T-helper 17 cell (primary cell): ENCODE measurements at regions not wholly inside any gene's neighbourhood (a gene's known extent, or its start where the extent isn't known, plus 50 kb on each side); places are given as distances from the start of the nearest gene placed in this dataset.

Source experiments
- ATAC-seq: fragments of 150-1000 bp; cut with Tn5 transposase; 2 replicates; pipeline ENCODE4 v1.10.0; 2021; ENCODE audit warnings: mild to moderate bottlenecking, moderate library complexity
- DNase-seq, 3 donors: peaks; one replicate each; pipeline versions ENCODE4 v3.0.0 to v3.0.0-alpha.2; 2020 to 2021
- H3K9me3 ChIP-seq: one replicate; pipeline ENCODE4 v1.7.0; 2013; ENCODE audit warnings: low read length, mild to moderate bottlenecking; ENCODE audit not compliant: control insufficient read depth, poor library complexity, severe bottlenecking
- H3K27ac Mint-ChIP-seq: one replicate; pipeline ENCODE4 v1.8.0; 2022; ENCODE audit warnings: mild to moderate bottlenecking, moderate library complexity, mixed read lengths
- H3K27me3 Mint-ChIP-seq: one replicate; pipeline ENCODE4 v1.8.0; 2022; ENCODE audit warnings: mixed read lengths
- H3K36me3 Mint-ChIP-seq: one replicate; pipeline ENCODE4 v1.8.0; 2022; ENCODE audit warnings: low read depth, mixed read lengths
- H3K4me1 Mint-ChIP-seq: one replicate; pipeline ENCODE4 v1.8.0; 2022; ENCODE audit warnings: mild to moderate bottlenecking, mixed read lengths
- H3K4me3 Mint-ChIP-seq: one replicate; pipeline ENCODE4 v1.8.0; 2022; ENCODE audit warnings: mild to moderate bottlenecking, moderate library complexity, mixed read lengths

GRCh38 chr13:86377451-86377850 is 578.2 kb upstream of the SLITRK6 start:
- H3K27ac Mint-ChIP-seq, result no peak overlapping the region
- no peaks in the 10 kb centered on the region for H3K27me3 Mint-ChIP-seq
- H3K9me3 ChIP-seq, result no peaks in the 10 kb centered on the region
- ATAC-seq, result no peak
- H3K4me3 Mint-ChIP-seq, result no peak overlapping the region
- DNase-seq, result no peak
- H3K36me3 Mint-ChIP-seq, result no peaks in the 10 kb centered on the region
- no peaks in the 10 kb centered on the region for H3K4me1 Mint-ChIP-seq

- Mint-ChIP-seq H3K4me1 (no peaks in the 10 kb centered on the region), H3K27ac (no peak overlapping the region), H3K36me3 (no peaks in the 10 kb centered on the region), H3K27me3 (no peaks in the 10 kb centered on the region), H3K4me3 (no peak overlapping the region)
- no peaks in the 10 kb centered on the region for H3K9me3 ChIP-seq
- DNase-seq, result no peak
- ATAC-seq, result no peak
Observed at GRCh38 chr13:86378628-86379027, 579.4 kb upstream of the SLITRK6 start.

GRCh38 chr13:86383151-86383550 is 583.9 kb upstream of the SLITRK6 start:
- Mint-ChIP-seq H3K27me3 (no peaks in the 10 kb centered on the region), H3K4me1 (no peaks in the 10 kb centered on the region), H3K27ac (no peak overlapping the region), H3K36me3 (no peaks in the 10 kb centered on the region), H3K4me3 (no peak overlapping the region)
- no peak for ATAC-seq
- DNase-seq, result no peak
- no peaks in the 10 kb centered on the region for H3K9me3 ChIP-seq

- H3K27me3 Mint-ChIP-seq, result no peaks in the 10 kb centered on the region
- no peak for ATAC-seq
- H3K9me3 ChIP-seq, result no peaks in the 10 kb centered on the region
- H3K36me3 Mint-ChIP-seq, result no peaks in the 10 kb centered on the region
- no peaks in the 10 kb centered on the region for H3K4me1 Mint-ChIP-seq
- no peak overlapping the region for H3K4me3 Mint-ChIP-seq
- H3K27ac Mint-ChIP-seq, result no peak overlapping the region
- no peak for DNase-seq
Observed at GRCh38 chr13:86383561-86383960, 584.3 kb upstream of the SLITRK6 start.

GRCh38 chr13:86397635-86398034 is 598.4 kb upstream of the SLITRK6 start:
- H3K27ac Mint-ChIP-seq, result no peak overlapping the region
- no peaks in the 10 kb centered on the region for H3K4me1 Mint-ChIP-seq
- ATAC-seq (no peak), DNase-seq (no peak)
- no peak overlapping the region for H3K4me3 Mint-ChIP-seq
- no peaks in the 10 kb centered on the region for H3K9me3 ChIP-seq
- no peaks in the 10 kb centered on the region for H3K27me3 Mint-ChIP-seq
- H3K36me3 Mint-ChIP-seq, result no peaks in the 10 kb centered on the region

- Mint-ChIP-seq H3K4me1 (no peaks in the 10 kb centered on the region), H3K36me3 (no peaks in the 10 kb centered on the region)
Observed at GRCh38 chr13:86399572-86399971, 600.4 kb upstream of the SLITRK6 start.

GRCh38 chr13:86402500-86402899 is 603.3 kb upstream of the SLITRK6 start:
- Mint-ChIP-seq H3K27ac (no peak overlapping the region), H3K4me3 (no peak overlapping the region), H3K4me1 (no peaks in the 10 kb centered on the region), H3K27me3 (no peaks in the 10 kb centered on the region), H3K36me3 (no peaks in the 10 kb centered on the region)
- ATAC-seq (no peak), DNase-seq (no peak)
- no peaks in the 10 kb centered on the region for H3K9me3 ChIP-seq

More at GRCh38 chr13:86399572-86399971, 600.4 kb upstream of the SLITRK6 start:
- no peaks in the 10 kb centered on the region for H3K9me3 ChIP-seq
- ATAC-seq (no peak), DNase-seq (no peak)
- no peaks in the 10 kb centered on the region for H3K27me3 Mint-ChIP-seq
- H3K4me3 Mint-ChIP-seq, result no peak overlapping the region
- H3K27ac Mint-ChIP-seq, result no peak overlapping the region

- no peaks in the 10 kb centered on the region for H3K36me3 Mint-ChIP-seq
- no peak for DNase-seq
- ATAC-seq, result no peak
- no peak overlapping the region for H3K27ac Mint-ChIP-seq
- no peaks in the 10 kb centered on the region for H3K27me3 Mint-ChIP-seq
- no peak overlapping the region for H3K4me3 Mint-ChIP-seq
- H3K9me3 ChIP-seq, result no peaks in the 10 kb centered on the region
- H3K4me1 Mint-ChIP-seq, result no peaks in the 10 kb centered on the region
Observed at GRCh38 chr13:86403181-86403580, 604.0 kb upstream of the SLITRK6 start.

- H3K4me1 Mint-ChIP-seq, result no peaks in the 10 kb centered on the region
- DNase-seq, result no peak
- no peak overlapping the region for H3K4me3 Mint-ChIP-seq
- no peaks in the 10 kb centered on the region for H3K36me3 Mint-ChIP-seq
- H3K27me3 Mint-ChIP-seq, result no peaks in the 10 kb centered on the region
- peaks cover 3% of the 10 kb centered on the region for H3K9me3 ChIP-seq
- no peak for ATAC-seq
- no peak overlapping the region for H3K27ac Mint-ChIP-seq
Observed at GRCh38 chr13:86409466-86410241, 610.4 kb upstream of the SLITRK6 start.

- Mint-ChIP-seq H3K4me3 (no peak overlapping the region), H3K27ac (no peak overlapping the region), H3K27me3 (no peaks in the 10 kb centered on the region), H3K36me3 (no peaks in the 10 kb centered on the region), H3K4me1 (no peaks in the 10 kb centered on the region)
- DNase-seq (no peak), ATAC-seq (no peak)
- no peaks in the 10 kb centered on the region for H3K9me3 ChIP-seq
Observed at GRCh38 chr13:86425170-86425815, 626.1 kb upstream of the SLITRK6 start.

- no peak for ATAC-seq
- no peaks in the 10 kb centered on the region for H3K27me3 Mint-ChIP-seq
- no peak overlapping the region for H3K27ac Mint-ChIP-seq
- H3K36me3 Mint-ChIP-seq, result no peaks in the 10 kb centered on the region
- no peak overlapping the region for H3K4me3 Mint-ChIP-seq
- no peaks in the 10 kb centered on the region for H3K4me1 Mint-ChIP-seq
- no peaks in the 10 kb centered on the region for H3K9me3 ChIP-seq
- no peak for DNase-seq
Observed at GRCh38 chr13:86426437-86426836, 627.2 kb upstream of the SLITRK6 start.

GRCh38 chr13:86429756-86430155 is 630.5 kb upstream of the SLITRK6 start:
- ATAC-seq, result no peak
- no peaks in the 10 kb centered on the region for H3K4me1 Mint-ChIP-seq
- no peaks in the 10 kb centered on the region for H3K36me3 Mint-ChIP-seq
- no peak for DNase-seq
- H3K27ac Mint-ChIP-seq, result no peak overlapping the region
- H3K27me3 Mint-ChIP-seq, result no peaks in the 10 kb centered on the region
- H3K9me3 ChIP-seq, result no peaks in the 10 kb centered on the region
- no peak overlapping the region for H3K4me3 Mint-ChIP-seq

- Mint-ChIP-seq H3K4me3 (no peak overlapping the region), H3K27me3 (no peaks in the 10 kb centered on the region), H3K4me1 (no peaks in the 10 kb centered on the region), H3K27ac (no peak overlapping the region), H3K36me3 (no peaks in the 10 kb centered on the region)
- DNase-seq (no peak), ATAC-seq (no peak)
- H3K9me3 ChIP-seq, result no peaks in the 10 kb centered on the region
Observed at GRCh38 chr13:86438034-86438433, 638.8 kb upstream of the SLITRK6 start.

- no peak overlapping the region for H3K4me3 Mint-ChIP-seq
- ATAC-seq, result no peak
- no peak for DNase-seq
Observed at GRCh38 chr13:86445206-86445605, 646.0 kb upstream of the SLITRK6 start.

More at GRCh38 chr13:86445206-86445605, 646.0 kb upstream of the SLITRK6 start:
- H3K9me3 ChIP-seq, result no peaks in the 10 kb centered on the region
- no peaks in the 10 kb centered on the region for H3K27me3 Mint-ChIP-seq
- H3K4me1 Mint-ChIP-seq, result no peaks in the 10 kb centered on the region
- no peak overlapping the region for H3K27ac Mint-ChIP-seq
- H3K36me3 Mint-ChIP-seq, result no peaks in the 10 kb centered on the region
